ENCODE measurements at regions not wholly inside any gene's neighbourhood (a gene's known extent, or its start where the extent isn't known, plus 50 kb on each side); places are given as distances from the start of the nearest gene placed in this dataset.

DNA sequence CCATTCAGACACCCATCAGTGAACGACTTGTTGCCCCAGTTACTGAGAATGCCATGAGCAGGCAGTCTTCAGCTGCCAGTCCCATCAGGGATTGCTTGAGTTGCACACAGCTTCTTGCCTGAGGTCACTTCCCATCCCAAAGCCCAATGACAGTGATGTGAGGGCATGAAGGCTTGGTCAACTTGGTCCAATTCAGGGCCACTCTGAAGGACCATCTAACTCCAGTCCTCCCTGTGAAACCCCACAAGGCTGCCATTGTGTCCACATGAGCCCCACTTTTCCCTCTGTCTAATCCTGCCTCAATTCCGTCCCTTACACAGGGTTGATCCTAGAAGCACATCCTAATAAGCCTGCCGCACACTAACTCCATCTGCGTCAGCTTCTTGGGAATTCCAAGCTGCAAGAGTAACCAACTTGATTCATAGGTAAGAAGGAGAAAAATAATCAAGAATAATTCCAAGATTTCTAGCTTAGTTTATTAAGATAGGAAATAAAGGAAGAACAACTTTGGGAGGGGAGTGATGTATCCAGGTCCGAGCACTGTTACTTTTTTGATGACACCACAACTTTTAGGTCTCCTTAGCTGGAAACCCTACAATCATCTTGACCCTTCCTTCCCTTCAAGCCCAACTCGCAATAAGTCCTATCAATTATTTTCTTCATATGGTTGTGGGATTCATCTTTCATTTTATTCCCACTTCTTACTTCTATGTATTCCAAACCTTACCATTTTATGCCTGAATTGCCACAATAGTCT, 110.9 kb downstream of the LRRC30 start:
- DNase-seq (ENCODE audit: low read depth in 4 of 4, low spot score in 3 of 4): no peak

DNA sequence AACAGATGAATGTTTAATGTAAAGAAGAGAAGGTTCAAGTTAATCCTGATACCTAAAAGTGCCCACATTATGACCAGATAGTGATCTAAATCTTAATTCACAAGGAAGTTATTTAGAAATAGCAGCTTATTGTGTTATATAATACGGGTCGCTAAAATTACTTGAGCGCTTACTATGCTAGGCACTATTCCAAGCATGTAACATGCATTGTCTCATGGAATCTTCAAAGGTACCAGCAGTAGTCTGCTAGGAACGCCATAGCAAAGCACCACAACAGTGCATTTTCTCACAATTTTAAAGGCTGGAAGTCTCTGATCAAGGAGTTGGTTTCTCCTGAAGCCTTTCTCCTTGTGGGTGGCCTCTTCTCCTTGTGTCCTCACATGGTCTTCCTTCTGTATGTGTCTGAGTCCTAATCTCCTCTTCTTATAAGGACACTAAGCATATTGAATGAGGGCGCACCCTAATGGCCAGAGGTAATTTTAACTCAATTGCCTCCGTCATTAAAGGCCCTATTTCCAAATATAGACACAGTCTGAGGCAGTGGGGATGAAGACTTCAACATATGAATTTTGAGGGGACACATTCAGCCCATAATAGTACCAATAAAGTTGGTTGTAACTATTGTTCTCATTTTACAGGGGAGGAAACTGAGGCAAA, 118.4 kb downstream of the LRRC30 start:
- DNase-seq (ENCODE audit: low read depth in 4 of 4, low spot score in 3 of 4): no peak

DNA sequence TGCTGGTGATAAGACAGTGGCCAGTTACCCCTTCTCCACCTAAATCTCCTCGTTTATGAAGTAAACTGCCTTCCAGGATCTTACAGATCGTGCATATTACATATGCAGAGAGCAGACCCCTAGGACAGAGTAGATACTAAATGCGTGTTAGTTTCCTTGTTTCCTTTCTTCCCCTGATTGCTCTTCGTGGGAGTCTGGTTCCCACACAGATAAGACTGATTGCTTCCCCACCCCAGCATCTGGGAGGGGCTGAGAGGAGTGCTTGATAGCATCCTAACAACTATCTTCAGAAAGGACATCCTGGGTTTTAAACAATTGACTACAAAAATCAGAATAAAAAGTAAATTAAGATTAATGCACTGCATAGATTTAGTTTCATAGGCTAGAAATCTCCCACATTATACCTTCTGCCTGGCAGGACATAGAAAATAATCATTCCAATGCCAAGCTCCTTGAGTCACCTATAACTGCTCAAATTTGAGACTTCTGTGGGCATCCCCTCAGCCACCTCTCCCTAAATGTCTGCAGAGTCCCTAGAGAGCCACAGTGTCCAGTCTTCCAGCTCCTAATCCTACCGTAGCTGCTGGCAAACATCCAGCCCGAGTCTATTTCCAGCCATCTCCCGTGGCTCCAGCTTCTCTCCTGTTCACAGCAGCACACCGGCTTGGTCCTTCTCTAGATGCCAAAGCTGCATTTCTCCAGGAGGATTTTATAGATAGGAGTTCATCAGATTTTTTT, 128.3 kb downstream of the LRRC30 start:
- no peak for DNase-seq (ENCODE audit: low read depth in 4 of 4, low spot score in 3 of 4)

DNA sequence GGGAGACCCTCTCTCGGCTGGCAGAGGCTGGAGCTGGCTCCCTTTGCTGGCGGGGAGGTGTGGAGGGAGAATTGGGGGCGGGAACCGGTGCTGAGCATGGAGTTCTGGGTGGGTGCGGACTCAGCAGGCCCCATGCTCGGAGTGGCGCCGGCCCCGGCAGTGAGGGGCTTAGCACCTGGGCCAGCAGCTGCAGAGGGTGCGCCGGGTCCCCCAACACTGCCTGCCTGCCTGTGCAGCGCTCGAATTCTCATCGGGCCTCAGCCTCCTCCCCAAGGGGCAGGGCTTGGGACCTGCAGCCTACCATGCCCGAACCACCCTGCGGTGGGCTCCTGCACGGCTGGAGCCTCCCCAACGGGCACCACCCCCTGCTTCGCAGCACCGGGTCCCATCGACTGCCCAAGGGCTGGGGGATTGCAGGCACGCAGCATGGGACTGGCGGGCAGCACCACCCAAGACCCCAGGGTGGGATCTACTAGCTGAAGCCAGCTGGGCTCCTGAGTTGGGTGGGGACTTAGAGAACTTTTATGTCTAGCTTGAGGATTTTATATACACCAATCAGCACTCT, 129.8 kb downstream of the LRRC30 start:
- DNase-seq (ENCODE audit: low read depth in 4 of 4, low spot score in 3 of 4): no peak

DNA sequence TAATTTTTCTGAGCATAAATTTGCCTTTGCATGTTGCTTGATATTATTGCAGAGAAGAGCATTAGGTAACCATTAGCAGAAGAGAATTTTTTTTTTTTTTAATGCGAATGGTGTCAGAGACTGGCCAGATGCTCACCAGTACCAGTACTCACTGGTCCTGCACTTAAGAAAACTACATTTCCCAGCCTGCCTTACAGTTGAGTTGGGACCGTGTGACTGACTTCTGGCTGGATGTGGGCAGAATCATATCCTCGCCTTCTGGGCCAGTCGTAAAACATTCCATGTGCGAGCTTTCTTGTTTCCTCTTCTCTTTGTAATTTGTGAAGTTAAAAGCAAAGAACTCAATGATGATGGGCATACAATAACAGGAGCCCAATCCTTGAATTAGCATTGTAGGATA, 132.4 kb downstream of the LRRC30 start:
- no peak for DNase-seq (ENCODE audit: low read depth in 4 of 4, low spot score in 3 of 4)

DNA sequence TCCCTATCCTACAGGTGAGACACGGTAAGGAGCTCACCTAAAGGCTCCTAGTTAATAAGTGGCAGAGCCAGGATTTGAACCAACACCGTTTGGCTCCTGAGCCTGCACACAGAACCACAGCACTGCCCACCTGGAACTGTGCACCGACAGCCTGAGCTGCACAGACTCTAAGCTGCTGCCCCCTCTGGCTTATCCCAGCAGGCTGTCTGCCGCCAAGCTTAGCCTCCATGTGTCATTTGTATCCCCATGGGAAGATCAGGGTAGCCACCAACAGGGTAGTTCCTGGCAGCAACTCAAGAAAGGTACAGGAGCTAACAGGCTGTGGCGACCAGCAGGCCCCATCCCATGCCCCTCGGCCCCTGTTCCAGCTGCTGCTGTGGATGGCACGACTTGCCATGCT, 135.7 kb downstream of the LRRC30 start:
- no peak for DNase-seq (ENCODE audit: low read depth in 4 of 4, low spot score in 3 of 4)

DNA sequence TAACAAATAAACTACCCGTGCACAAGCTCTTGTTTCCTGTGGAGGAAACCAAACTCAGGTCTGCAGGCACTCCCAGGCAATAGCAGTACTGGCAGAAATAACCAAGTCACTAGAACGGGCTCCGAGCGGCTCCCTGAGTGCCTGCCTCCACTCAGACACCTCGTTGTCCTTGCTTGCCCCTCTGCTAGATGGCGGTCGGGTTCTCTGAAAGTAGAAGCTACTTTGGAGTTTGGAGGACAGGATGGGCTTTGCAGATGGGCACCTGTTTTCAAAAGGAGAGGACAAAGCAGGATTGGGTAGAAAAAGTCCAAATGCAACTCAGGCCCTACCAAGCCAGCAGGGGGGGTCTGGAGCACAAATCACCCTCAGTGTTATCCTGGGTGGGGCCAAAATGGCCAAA, 136.4 kb downstream of the LRRC30 start:
- DNase-seq (ENCODE audit: low read depth in 4 of 4, low spot score in 3 of 4): no peak

DNA sequence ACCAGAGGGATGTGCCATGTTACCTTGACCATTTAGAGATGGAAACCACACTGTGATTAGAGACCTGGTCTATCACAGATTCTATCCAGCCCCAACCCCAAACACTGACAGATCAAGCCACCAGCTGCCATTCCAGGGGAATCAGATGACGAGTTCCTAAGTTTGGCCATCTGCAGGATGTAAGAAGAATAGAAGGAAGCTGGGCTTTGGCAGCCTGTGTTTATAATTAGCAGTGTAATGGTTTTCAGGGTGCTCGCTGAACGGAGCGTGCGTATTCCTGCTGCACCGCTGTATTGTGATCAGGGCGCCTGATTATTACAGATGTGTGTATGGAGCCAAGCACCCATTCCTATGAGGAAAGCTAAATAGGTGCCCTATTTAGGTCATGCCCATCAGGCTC, 138.1 kb downstream of the LRRC30 start:
- no peak for DNase-seq (ENCODE audit: low read depth in 4 of 4, low spot score in 3 of 4)

DNA sequence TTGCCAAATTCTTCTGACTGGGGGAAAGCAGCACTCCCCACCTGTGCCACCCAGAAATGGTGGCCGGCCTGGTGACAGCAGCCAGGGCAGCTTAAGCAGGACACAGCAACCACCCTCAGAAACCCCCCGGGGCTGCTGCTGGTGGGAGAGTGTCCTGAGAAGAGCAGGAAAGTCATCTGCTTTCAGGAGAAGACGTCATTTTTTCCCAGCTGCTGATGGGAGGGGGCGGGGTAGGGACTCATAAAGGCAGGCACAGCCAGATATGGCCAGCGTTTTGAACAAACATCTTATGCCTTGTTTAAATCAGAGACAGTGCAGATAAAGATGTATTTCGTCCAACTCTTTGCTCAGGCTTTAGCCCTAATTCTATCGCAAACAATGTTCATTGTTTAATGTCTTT, 139.5 kb downstream of the LRRC30 start:
- DNase-seq (ENCODE audit: low read depth in 4 of 4, low spot score in 3 of 4): no peak

DNA sequence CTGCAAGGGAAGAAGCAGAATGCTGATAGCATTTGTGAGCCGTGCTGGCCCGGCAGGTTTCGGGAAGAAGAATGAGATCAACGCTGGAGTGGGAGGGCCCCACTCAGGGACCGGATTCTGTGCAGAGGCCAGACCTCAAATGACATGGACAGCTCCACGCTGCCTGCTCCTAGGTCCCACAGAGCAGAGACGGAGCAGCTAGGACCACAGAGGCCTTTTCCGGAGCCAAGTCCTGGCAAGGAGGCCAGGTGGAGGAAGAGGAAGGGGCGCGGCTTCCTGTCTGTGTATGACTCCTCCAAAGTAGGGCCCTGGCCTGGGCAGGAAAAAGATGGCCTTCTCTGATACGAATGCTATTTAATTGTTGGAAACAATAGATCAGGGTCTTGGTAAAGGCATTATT, 139.9 kb downstream of the LRRC30 start:
- DNase-seq (ENCODE audit: low read depth in 4 of 4, low spot score in 3 of 4): peak in 1 of 4 donors; percentile 8

DNA sequence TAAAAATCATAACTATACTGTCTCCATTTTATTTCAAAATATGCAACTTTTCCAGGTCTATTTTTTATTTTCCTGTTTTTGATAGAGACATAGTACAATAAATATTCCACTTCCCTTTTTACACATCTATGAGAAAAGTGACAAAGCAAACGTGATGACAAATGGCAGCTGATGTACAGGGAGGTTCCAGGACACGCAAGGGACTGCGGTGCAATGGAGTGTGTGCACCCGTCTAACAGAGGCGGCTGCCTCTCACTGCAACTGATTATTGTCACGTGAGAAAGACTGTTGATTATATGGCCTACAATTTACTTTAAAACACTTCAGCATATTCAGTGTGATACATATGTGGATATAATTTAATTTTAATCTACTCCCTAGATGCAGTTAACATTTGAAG, 142.6 kb downstream of the LRRC30 start:
- DNase-seq (ENCODE audit: low read depth in 4 of 4, low spot score in 3 of 4): no peak

DNA sequence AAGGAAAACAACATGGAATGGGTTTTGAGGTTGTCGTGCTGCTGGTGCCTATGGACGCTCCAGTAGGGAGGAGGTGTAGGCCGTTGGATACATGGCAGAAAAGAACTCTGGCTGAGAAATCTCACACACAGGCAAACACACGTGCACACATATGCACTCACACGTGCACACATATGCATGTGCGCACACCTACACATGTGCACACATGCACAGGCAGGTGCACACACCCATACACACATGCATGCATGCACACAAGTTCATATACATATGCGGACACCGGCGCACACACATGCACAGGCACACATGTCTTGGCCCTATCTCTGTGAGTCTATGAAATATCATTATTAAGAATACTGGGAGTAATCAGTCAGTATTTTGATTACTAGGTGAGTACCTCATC, 150.4 kb downstream of the LRRC30 start:
- DNase-seq (ENCODE audit: low read depth in 4 of 4, low spot score in 3 of 4): no peak

DNA sequence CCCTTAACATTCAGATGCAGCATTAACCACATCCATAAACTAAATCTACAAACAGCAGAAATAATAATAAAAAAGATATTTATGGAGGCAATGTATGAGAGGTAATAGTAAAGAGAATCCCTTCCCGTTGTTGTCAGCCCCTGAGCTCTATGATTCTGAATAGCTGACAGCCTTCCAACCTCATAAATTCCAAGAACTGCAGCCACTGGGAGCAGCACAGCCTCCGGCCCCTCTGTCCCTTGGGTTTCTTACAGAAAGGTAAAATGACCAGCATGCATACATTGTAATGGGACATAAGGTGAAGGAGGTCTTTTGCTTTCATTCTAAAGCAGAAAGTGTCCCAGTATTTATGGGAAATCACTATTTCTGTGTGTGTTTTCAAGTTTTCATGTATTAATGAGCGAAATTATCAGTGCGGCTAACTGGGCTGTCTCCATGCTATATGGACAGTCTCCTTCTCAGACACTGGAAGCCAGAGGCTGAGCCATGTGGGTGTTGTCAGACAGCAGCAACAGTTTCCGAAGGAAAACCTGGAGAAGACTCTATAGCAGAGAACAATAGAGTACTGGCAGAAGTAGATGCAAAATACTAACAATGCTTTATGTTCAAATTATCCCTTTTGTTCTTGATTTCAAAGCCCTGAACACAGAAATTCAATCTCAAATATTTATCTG, 151.6 kb downstream of the LRRC30 start:
- DNase-seq (ENCODE audit: low read depth in 4 of 4, low spot score in 3 of 4): no peak

DNA sequence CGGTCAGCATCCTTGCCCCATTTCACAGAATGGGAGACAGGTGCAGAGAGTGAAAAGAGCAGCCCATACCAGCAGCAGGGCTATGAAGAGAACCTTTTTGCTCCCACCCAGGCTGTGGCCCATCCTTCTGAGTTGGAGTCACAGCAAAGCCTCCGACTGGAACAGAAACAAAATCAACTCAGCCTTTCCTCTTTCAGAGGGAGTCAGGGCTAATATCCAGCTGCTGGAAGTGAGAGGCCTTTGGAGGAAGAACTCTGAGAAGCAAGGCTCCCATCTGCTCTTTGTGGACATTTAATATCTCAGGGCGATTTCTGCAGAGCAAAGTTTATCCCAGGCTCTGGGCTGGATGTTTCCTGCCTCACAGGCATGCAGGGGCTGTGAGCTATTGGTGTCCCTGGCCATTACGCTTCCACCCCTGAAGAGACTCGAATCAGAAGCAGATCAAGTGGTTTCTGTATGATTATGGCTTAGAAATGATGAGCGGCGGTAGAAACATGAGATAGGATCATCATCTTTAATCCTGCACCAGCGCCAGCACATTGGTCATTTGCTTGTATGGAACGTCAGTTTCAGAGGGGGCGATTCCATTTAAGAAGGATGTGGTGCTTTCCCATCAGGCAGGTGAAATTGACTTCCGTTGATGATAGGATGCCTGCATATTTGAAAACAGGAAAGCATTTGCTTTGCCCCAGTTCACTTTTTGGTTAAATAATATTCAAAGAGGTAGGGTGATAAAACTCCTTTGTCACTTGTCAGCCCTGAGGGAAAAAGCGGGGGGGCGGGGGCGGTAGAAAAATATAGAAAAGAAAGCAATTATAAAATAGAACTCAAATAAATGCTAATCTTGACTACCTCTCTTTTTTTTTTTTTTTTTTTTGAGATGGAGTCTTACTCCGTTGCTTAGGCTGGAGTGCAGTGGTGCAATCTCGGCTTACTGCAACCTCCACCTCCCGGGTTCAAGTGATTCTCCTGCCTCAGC, 152.4 kb downstream of the LRRC30 start:
- DNase-seq (ENCODE audit: low read depth in 4 of 4, low spot score in 3 of 4): no peak

DNA sequence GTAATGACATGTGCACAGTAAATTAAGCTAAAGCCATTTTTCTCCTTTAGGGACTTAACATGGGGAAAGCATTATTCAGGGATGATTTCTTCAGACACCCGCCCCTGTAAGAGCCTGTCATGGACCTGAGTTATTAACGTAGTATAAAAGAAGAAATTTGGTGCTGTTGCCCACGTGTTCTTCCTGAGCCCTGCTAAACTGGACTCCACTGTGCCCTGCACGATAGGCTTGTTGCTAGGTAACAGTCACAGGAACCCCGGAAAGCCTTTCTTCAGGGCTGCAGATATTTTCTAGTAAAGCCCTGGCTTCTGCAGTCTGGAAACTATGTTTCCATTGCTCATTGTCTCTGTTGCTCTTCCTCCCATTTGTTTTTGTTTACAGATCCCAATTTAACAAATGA, 157.9 kb downstream of the LRRC30 start:
- DNase-seq (ENCODE audit: low read depth in 4 of 4, low spot score in 3 of 4): no peak

DNA sequence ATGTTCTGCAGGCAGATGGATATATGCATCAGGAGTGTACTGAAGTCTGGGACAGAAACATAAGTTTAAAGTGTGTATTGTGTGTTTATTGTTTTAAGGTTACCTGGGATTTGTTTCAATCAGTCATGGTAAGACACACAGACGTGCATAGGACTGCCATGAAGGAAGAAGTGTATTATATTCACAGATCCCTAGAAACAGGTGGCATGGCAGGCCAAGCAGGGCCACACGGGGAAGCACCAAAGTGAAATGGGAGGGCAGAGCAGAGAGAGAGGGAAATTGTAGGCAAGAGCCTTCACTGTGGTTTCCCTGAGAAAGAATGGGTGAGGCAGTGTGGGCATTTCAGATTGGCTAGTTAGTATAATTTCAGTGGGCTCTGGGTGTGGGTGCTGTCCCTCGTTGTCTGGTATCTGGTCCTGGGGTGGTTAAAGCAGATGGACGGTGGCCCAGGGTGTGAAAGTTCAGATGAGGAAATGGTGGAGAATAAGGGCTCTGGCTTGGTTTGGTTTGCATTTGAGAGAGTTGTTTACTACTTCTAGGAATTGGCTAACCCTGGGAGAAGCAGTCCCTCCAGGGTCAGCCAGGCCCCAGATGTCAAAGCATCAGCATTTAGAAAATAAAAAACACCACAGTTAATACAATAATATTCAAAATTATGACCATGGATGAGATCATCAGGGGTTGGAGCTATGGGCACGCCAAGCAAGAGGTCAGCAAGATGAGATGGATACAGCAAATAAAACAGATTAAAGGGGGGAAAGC, 160.0 kb downstream of the LRRC30 start:
- no peak for DNase-seq (ENCODE audit: low read depth in 4 of 4, low spot score in 3 of 4)

DNA sequence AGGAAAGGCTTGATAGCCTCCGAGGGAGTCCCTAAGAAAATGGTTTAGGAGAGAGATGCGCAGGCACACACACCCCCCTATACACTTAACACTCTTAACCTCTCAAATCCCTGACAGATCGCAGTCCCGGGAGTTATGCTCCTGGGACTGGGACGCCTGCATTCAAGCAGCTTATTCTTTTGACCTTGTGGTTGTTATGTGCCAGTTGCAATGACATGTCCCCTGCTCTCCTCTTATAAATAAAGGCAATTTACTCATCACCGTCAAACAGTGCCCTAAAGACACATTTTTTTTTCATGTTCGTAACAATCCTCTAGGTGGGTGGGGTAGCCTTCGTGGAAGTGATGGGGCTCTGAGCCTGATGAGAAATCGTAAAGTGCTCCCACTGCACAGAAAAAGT, 162.2 kb downstream of the LRRC30 start:
- no peak for DNase-seq (ENCODE audit: low read depth in 4 of 4, low spot score in 3 of 4)

DNA sequence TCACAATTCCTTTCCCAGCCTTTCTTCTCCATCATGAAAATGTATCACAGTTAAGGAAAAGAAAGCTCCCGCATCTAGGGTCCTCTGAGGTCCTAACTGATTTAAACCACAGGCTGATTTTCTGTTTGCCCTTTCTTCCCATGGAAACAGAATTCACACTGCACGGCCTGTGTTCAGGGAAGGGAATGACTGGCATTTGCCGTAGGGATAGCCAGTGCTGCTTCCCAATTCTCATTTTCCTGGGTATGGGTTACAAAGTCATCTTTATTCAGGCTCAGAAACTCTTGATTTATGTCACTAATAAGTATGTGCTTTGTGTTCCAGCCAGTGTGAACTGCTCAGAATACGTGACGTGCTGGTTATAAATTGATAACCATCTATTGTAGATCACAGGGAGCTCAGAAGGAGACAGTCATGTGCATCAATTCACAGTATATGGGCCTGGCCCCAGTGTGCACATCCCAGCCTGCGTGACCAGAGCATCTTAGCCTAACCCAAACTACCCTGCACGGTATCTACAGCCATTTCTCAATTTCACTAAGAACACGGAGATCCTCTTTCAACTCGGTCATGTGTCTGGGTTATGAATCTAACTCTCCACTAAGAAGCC, 163.3 kb downstream of the LRRC30 start:
- no peak for DNase-seq (ENCODE audit: low read depth in 4 of 4, low spot score in 3 of 4)

DNA sequence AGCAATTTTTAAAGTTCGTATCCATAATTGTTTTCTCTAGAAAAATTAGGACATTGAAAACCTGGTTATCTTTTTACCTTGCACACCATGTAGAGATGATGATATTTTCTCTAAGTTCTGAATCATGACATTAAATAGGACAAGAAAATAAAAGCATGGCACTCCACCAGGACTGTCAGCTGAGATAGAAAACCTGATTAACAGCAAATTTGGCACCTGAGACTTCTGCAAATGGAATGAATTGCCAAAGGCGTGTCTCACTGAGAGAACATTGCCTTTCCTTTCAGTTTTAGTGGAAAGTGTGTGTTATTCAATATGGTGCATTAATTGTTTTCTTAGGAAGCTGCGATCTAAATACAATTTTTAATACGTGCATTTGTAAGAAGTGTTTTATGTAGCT, 164.7 kb downstream of the LRRC30 start:
- DNase-seq (ENCODE audit: low read depth in 4 of 4, low spot score in 3 of 4): no peak
